GM19467 (cell line): ENCODE measurements at regions not wholly inside any gene's neighbourhood (a gene's known extent, or its start where the extent isn't known, plus 50 kb on each side); places are given as distances from the start of the nearest gene placed in this dataset.

ENCODE experiments used
- ATAC-seq: cut with Tn5 transposase; IDR thresholded peaks from one replicate; pipeline ENCODE4 v1.9.1; 2021; ENCODE audit warnings: mild to moderate bottlenecking, moderate library complexity; ENCODE audit not compliant: unreplicated experiment

GRCh38 chr21:38898422-38899096 is 92.8 kb downstream of the ETS2 start:
- ATAC-seq: no peak

- no peak for ATAC-seq
Observed at GRCh38 chr21:38897532-38898421, 92.0 kb downstream of the ETS2 start.

- ATAC-seq: no peak
Observed at GRCh38 chr21:38894899-38895298, 89.2 kb downstream of the ETS2 start.

- no peak for ATAC-seq
Observed at GRCh38 chr21:38888991-38889561, 83.3 kb downstream of the ETS2 start.

GRCh38 chr21:38887749-38888148 is 82.0 kb downstream of the ETS2 start:
- ATAC-seq: no peak

GRCh38 chr21:38887062-38887686 is 81.4 kb downstream of the ETS2 start:
- ATAC-seq: no peak

GRCh38 chr21:38885909-38886308 is 80.2 kb downstream of the ETS2 start:
- ATAC-seq: no peak

- no peak for ATAC-seq
Observed at GRCh38 chr21:38884440-38884839, 78.7 kb downstream of the ETS2 start.

- no peak for ATAC-seq
Observed at GRCh38 chr21:38883142-38883541, 77.4 kb downstream of the ETS2 start.

GRCh38 chr21:38881131-38881530 is 75.4 kb downstream of the ETS2 start:
- ATAC-seq: no peak

- ATAC-seq: no peak
Observed at GRCh38 chr21:38880577-38880966, 74.8 kb downstream of the ETS2 start.

GRCh38 chr21:38879912-38880576 is 74.3 kb downstream of the ETS2 start:
- ATAC-seq: no peak

- ATAC-seq: no peak
Observed at GRCh38 chr21:38878379-38879179, 72.8 kb downstream of the ETS2 start.

- no peak for ATAC-seq
Observed at GRCh38 chr21:38875694-38876492, 70.2 kb downstream of the ETS2 start.
